Upper lobe of left lung (tissue), 4 donors: ENCODE measurements at regions not wholly inside any gene's neighbourhood (a gene's known extent, or its start where the extent isn't known, plus 50 kb on each side); places are given as distances from the start of the nearest gene placed in this dataset.

ENCODE experiments used
- EP300 ChIP-seq, 4 donors: sonication (generic); formaldehyde crosslinking; IDR thresholded peaks; one replicate each; pipeline ENCODE4 v1.5.1; 2017; ENCODE audit warnings: antibody characterized with exemption in 4 of 4, control low read depth in 2 of 4
- POLR2A ChIP-seq, 4 donors: fragments of 450-650 bp; IDR thresholded peaks; one replicate each; pipeline ENCODE4 v1.5.1; 2016 to 2017; ENCODE audit warnings: antibody characterized with exemption in 4 of 4, mild to moderate bottlenecking in 2 of 4
- POLR2AphosphoS5 ChIP-seq, 2 donors: sonication (generic); formaldehyde crosslinking; IDR thresholded peaks; one replicate each; pipeline ENCODE4 v1.5.1; 2017; ENCODE audit warnings: antibody characterized with exemption in 2 of 2
- TF ChIP-seq, protein P1 (sequence below), 6 experiments: fragments of 450-650 bp in 4 of 6; fragments of 200-600 bp in 2 of 6; sonication (generic) in 2 of 6; IDR thresholded peaks; one replicate each; pipeline ENCODE4 v1.5.1; 2016 to 2019; ENCODE audit warnings: antibody characterized with exemption in 6 of 6

DNA sequence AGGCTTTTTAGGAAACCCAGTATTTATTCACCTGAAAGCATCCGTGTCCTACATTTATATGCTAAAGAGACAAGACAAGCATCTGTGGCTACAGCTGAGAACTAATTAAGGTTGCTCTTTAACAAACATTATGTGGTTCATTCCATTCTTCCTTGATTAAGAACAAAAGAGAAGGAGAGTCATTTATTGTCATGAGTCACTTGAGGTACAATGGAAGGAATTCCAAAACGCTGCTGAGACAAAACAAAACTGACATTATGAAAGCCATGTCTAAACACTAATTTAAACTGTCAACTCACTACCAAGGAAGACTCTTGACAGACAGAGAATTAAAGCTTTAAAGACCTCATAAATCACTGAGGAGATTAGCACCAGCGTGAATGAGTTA lies 214.4 kb downstream of the BMP4 start:
- TF ChIP-seq, protein P1, sequence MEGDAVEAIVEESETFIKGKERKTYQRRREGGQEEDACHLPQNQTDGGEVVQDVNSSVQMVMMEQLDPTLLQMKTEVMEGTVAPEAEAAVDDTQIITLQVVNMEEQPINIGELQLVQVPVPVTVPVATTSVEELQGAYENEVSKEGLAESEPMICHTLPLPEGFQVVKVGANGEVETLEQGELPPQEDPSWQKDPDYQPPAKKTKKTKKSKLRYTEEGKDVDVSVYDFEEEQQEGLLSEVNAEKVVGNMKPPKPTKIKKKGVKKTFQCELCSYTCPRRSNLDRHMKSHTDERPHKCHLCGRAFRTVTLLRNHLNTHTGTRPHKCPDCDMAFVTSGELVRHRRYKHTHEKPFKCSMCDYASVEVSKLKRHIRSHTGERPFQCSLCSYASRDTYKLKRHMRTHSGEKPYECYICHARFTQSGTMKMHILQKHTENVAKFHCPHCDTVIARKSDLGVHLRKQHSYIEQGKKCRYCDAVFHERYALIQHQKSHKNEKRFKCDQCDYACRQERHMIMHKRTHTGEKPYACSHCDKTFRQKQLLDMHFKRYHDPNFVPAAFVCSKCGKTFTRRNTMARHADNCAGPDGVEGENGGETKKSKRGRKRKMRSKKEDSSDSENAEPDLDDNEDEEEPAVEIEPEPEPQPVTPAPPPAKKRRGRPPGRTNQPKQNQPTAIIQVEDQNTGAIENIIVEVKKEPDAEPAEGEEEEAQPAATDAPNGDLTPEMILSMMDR (IDR thresholded peaks at IDR 0.05), result no peak
- TF ChIP-seq EP300 (IDR thresholded peaks at IDR 0.05), result no peak
- TF ChIP-seq POLR2A (IDR thresholded peaks at IDR 0.05), result no peak
- TF ChIP-seq POLR2AphosphoS5 (IDR thresholded peaks at IDR 0.05), result no peak
